ENCODE measurements at regions not wholly inside any gene's neighbourhood (a gene's known extent, or its start where the extent isn't known, plus 50 kb on each side); places are given as distances from the start of the nearest gene placed in this dataset.

DNA sequence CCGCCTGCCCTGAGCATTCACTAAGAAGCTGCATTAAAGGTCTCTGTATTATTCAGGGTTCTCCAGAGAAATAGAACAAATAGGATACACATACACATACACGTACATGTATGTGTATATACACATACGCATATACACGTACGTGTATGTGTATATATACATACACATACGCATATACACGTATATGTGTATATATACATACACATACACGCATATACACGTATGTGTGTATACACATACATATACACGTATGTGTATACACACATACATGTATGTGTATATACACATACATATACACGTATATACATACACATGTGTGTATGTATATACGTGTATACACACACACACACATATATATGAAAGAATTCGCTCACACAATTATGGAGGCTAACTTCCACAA, 108.9 kb upstream of the BARHL2 start:
- Histone ChIP-seq H3K9me3 (ENCODE audit: insufficient read depth, low read length, severe bottlenecking) (no peaks in the 10 kb centered on the region), H3K27me3 (ENCODE audit: insufficient read depth, low read length, poor library complexity) (no peaks in the 10 kb centered on the region), H3K4me3 (ENCODE audit: low read depth in 1 of 2, low read length in 2 of 2) (no peak overlapping the region), H3K4me1 (ENCODE audit: insufficient read depth, low read length) (no peaks in the 10 kb centered on the region), H3K4me2 (ENCODE audit: insufficient read depth, low read length) (no peak overlapping the region), H3K9ac (ENCODE audit: low read depth, low read length) (no peak overlapping the region), H3K27ac (ENCODE audit: low read length) (no peak overlapping the region), H4K20me1 (ENCODE audit: insufficient read depth, low read length) (no peaks in the 10 kb centered on the region), H3K79me2 (ENCODE audit: insufficient read depth, low read length) (no peaks in the 10 kb centered on the region), H2AFZ (ENCODE audit: low read depth, low read length) (no peak overlapping the region), H3K36me3 (ENCODE audit: insufficient read depth, low read length) (no peaks in the 10 kb centered on the region)
- ATAC-seq (ENCODE audit: insufficient read depth, low read depth) (no peak), DNase-seq (no peak)
- no peak for TF ChIP-seq EZH2 (IDR thresholded peaks at IDR 0.05; ENCODE audit: borderline replicate concordance, low read depth, low read length, severe bottlenecking)
- TF ChIP-seq, protein P1, sequence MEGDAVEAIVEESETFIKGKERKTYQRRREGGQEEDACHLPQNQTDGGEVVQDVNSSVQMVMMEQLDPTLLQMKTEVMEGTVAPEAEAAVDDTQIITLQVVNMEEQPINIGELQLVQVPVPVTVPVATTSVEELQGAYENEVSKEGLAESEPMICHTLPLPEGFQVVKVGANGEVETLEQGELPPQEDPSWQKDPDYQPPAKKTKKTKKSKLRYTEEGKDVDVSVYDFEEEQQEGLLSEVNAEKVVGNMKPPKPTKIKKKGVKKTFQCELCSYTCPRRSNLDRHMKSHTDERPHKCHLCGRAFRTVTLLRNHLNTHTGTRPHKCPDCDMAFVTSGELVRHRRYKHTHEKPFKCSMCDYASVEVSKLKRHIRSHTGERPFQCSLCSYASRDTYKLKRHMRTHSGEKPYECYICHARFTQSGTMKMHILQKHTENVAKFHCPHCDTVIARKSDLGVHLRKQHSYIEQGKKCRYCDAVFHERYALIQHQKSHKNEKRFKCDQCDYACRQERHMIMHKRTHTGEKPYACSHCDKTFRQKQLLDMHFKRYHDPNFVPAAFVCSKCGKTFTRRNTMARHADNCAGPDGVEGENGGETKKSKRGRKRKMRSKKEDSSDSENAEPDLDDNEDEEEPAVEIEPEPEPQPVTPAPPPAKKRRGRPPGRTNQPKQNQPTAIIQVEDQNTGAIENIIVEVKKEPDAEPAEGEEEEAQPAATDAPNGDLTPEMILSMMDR (IDR thresholded peaks at IDR 0.05; ENCODE audit: borderline replicate concordance, extremely low read depth, low read length, poor library complexity, severe bottlenecking): no peak

DNA sequence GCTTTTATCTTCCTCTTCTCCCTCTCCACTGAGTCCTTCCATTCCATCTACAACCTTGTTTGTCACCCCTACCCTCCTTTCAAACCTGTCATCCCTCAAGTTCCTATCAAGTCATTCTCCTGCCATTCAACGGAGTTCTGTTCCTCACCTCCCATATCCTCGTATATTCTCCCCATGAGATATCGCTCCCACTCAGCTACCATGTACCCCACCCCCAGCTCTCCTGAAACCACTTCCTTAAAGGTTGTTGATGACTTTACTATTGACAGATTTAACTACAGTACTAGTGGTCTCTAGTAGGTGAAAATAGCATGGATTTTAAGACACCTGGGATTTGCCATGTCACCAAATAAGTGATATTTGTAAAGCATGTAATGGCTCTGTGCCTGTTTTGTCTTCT, 107.4 kb upstream of the BARHL2 start:
- no peaks in the 10 kb centered on the region for H3K79me2 ChIP-seq (ENCODE audit: insufficient read depth, low read length)
- H3K9me3 ChIP-seq (ENCODE audit: insufficient read depth, low read length, severe bottlenecking): no peaks in the 10 kb centered on the region
- no peaks in the 10 kb centered on the region for H4K20me1 ChIP-seq (ENCODE audit: insufficient read depth, low read length)
- H3K27me3 ChIP-seq (ENCODE audit: insufficient read depth, low read length, poor library complexity): no peaks in the 10 kb centered on the region
- H3K4me3 ChIP-seq (ENCODE audit: low read depth in 1 of 2, low read length in 2 of 2): no peak overlapping the region
- H2AFZ ChIP-seq (ENCODE audit: low read depth, low read length): no peak overlapping the region
- TF ChIP-seq EZH2 (IDR thresholded peaks at IDR 0.05; ENCODE audit: borderline replicate concordance, low read depth, low read length, severe bottlenecking): no peak
- TF ChIP-seq, protein P1 (IDR thresholded peaks at IDR 0.05; ENCODE audit: borderline replicate concordance, extremely low read depth, low read length, poor library complexity, severe bottlenecking): no peak
- H3K27ac ChIP-seq (ENCODE audit: low read length): no peak overlapping the region
- no peaks in the 10 kb centered on the region for H3K36me3 ChIP-seq (ENCODE audit: insufficient read depth, low read length)
- H3K9ac ChIP-seq (ENCODE audit: low read depth, low read length): no peak overlapping the region
- H3K4me1 ChIP-seq (ENCODE audit: insufficient read depth, low read length): no peaks in the 10 kb centered on the region
- DNase-seq: no peak
- no peak for ATAC-seq (ENCODE audit: insufficient read depth, low read depth)
- H3K4me2 ChIP-seq (ENCODE audit: insufficient read depth, low read length): no peak overlapping the region

DNA sequence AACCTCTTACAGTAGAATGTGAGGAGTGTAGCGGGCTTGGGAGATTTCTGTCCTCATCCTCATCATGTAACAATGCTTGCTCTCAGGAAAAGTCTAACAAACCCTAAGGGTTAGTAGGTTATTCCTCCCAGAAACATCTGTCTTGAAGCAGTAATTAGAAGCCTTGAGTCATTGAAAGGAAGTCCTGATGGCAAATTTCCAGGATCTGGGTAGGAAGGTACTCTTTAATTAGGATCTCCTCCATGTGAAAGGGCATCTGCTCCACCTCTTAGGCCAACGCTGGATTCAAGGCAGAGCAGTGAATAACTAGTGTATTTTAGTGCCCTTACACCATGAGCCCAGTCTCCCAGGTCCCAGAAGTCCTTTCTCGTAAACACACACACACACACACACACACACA, 106.6 kb upstream of the BARHL2 start:
- Histone ChIP-seq H3K27ac (ENCODE audit: low read length) (no peak overlapping the region), H2AFZ (ENCODE audit: low read depth, low read length) (no peak overlapping the region), H4K20me1 (ENCODE audit: insufficient read depth, low read length) (no peaks in the 10 kb centered on the region), H3K4me1 (ENCODE audit: insufficient read depth, low read length) (no peaks in the 10 kb centered on the region), H3K79me2 (ENCODE audit: insufficient read depth, low read length) (no peaks in the 10 kb centered on the region), H3K4me3 (ENCODE audit: low read depth in 1 of 2, low read length in 2 of 2) (no peak overlapping the region), H3K9me3 (ENCODE audit: insufficient read depth, low read length, severe bottlenecking) (no peaks in the 10 kb centered on the region), H3K27me3 (ENCODE audit: insufficient read depth, low read length, poor library complexity) (no peaks in the 10 kb centered on the region), H3K9ac (ENCODE audit: low read depth, low read length) (no peak overlapping the region), H3K4me2 (ENCODE audit: insufficient read depth, low read length) (no peak overlapping the region), H3K36me3 (ENCODE audit: insufficient read depth, low read length) (no peaks in the 10 kb centered on the region)
- TF ChIP-seq EZH2 (IDR thresholded peaks at IDR 0.05; ENCODE audit: borderline replicate concordance, low read depth, low read length, severe bottlenecking): no peak
- TF ChIP-seq, protein P1 (IDR thresholded peaks at IDR 0.05; ENCODE audit: borderline replicate concordance, extremely low read depth, low read length, poor library complexity, severe bottlenecking): no peak
- ATAC-seq (ENCODE audit: insufficient read depth, low read depth) (no peak), DNase-seq (no peak)

DNA sequence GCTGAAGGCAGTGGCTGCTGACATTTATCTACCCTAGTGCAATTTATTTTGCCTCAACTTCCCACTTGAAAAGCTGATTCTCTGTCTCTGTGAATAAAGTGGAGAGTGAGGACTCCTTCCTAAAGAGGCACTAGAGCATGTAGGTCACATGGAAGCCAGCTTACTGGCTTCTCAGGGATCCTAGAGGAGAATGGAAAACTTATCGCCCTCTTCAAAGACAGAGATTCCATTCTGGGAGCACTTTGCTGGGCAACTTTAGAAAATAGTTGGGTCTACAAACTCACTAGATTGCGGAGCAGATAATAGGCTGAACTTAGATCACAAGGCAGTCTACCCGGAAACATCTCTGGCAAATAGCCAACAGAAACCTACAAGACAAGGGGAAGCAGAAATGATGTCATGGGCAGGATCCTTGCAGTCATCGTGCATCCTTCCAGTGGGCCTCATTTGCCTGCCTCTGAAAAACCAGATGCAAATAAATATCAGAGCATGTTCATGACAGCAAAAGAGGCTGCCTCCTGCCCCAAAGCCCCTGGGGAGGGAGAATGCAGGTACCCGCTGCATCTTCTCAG, 104.8 kb upstream of the BARHL2 start:
- Histone ChIP-seq H3K9ac (ENCODE audit: low read depth, low read length) (no peak overlapping the region), H2AFZ (ENCODE audit: low read depth, low read length) (no peak overlapping the region), H3K27ac (ENCODE audit: low read length) (no peak overlapping the region), H3K4me1 (ENCODE audit: insufficient read depth, low read length) (no peaks in the 10 kb centered on the region), H3K4me2 (ENCODE audit: insufficient read depth, low read length) (no peak overlapping the region), H3K79me2 (ENCODE audit: insufficient read depth, low read length) (no peaks in the 10 kb centered on the region), H4K20me1 (ENCODE audit: insufficient read depth, low read length) (no peaks in the 10 kb centered on the region), H3K9me3 (ENCODE audit: insufficient read depth, low read length, severe bottlenecking) (no peaks in the 10 kb centered on the region), H3K4me3 (ENCODE audit: low read depth in 1 of 2, low read length in 2 of 2) (no peak overlapping the region), H3K36me3 (ENCODE audit: insufficient read depth, low read length) (no peaks in the 10 kb centered on the region), H3K27me3 (ENCODE audit: insufficient read depth, low read length, poor library complexity) (no peaks in the 10 kb centered on the region)
- TF ChIP-seq, protein P1 (IDR thresholded peaks at IDR 0.05; ENCODE audit: borderline replicate concordance, extremely low read depth, low read length, poor library complexity, severe bottlenecking): no peak
- TF ChIP-seq EZH2 (IDR thresholded peaks at IDR 0.05; ENCODE audit: borderline replicate concordance, low read depth, low read length, severe bottlenecking): no peak
- no peak for DNase-seq
- no peak for ATAC-seq (ENCODE audit: insufficient read depth, low read depth)

Data from DND-41 (cell line).